ENCODE measurements at regions not wholly inside any gene's neighbourhood (a gene's known extent, or its start where the extent isn't known, plus 50 kb on each side); places are given as distances from the start of the nearest gene placed in this dataset.

DNA sequence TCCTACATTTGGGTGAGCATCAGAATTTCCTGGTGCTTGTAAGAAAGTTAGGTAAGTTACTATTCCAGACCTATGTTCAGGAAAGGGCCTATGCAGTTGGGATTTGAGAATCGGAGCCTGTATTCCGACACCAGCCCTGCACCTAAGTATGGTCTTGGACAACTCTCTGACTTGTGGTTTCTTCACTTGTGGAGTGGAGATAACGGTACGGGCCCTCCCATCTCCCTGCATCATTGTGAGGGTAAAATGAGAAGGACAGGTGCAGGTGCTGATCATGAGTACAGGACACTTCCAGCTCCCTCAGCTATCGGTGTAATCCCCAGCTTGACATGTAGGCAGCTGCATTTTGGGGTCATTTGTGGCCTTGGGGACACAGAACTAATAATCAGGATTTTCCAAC lies 138.3 kb upstream of the NAMPT start:
- TF ChIP-seq, protein P1, sequence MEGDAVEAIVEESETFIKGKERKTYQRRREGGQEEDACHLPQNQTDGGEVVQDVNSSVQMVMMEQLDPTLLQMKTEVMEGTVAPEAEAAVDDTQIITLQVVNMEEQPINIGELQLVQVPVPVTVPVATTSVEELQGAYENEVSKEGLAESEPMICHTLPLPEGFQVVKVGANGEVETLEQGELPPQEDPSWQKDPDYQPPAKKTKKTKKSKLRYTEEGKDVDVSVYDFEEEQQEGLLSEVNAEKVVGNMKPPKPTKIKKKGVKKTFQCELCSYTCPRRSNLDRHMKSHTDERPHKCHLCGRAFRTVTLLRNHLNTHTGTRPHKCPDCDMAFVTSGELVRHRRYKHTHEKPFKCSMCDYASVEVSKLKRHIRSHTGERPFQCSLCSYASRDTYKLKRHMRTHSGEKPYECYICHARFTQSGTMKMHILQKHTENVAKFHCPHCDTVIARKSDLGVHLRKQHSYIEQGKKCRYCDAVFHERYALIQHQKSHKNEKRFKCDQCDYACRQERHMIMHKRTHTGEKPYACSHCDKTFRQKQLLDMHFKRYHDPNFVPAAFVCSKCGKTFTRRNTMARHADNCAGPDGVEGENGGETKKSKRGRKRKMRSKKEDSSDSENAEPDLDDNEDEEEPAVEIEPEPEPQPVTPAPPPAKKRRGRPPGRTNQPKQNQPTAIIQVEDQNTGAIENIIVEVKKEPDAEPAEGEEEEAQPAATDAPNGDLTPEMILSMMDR (IDR thresholded peaks at IDR 0.05), result no peak
- Mint-ChIP-seq H3K4me3 (ENCODE audit: unreplicated experiment) (no peak overlapping the region), H3K9me3 (ENCODE audit: unreplicated experiment) (no peaks in the 10 kb centered on the region), H3K4me1 (ENCODE audit: unreplicated experiment) (peaks cover 18% of the 10 kb centered on the region), H3K27ac (ENCODE audit: unreplicated experiment) (no peak overlapping the region), H3K27me3 (ENCODE audit: unreplicated experiment) (peaks cover 20% of the 10 kb centered on the region), H3K36me3 (ENCODE audit: unreplicated experiment) (no peaks in the 10 kb centered on the region)
- no peak for DNase-seq (ENCODE audit: extremely low spot score, unreplicated experiment)

DNA sequence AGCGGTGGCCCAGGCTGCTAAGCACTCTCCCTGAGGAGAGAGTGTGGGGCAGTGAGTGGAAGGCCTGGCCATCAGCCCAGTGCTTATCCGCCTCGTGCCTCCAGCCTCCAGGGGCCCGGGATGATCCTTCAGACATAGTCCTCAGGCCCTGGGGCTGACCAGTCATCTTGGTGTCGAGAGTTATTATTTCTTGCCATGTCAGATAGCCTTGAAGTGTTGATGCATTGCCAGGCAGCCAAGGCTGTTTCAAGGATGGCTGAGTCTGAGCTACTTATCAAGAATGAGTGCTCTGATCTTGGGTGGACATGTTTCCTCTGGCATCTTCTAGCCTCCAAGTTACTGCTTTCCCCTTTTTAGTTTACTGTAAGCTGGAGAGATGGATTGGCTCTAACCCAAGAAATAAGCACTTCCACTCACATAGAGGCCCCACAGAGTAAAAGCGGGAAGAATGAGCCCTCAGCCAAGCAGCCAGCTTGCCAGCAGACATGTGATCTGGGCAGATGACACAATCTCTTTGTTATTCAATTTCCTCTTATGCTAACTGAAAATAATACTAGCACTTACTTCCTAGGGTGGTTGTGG lies 136.5 kb upstream of the NAMPT start:
- no peak for DNase-seq (ENCODE audit: extremely low spot score, unreplicated experiment)
- peak overlapping the region; percentile 76 for H3K27ac Mint-ChIP-seq (ENCODE audit: unreplicated experiment)
- no peak overlapping the region for H3K4me3 Mint-ChIP-seq (ENCODE audit: unreplicated experiment)

DNA sequence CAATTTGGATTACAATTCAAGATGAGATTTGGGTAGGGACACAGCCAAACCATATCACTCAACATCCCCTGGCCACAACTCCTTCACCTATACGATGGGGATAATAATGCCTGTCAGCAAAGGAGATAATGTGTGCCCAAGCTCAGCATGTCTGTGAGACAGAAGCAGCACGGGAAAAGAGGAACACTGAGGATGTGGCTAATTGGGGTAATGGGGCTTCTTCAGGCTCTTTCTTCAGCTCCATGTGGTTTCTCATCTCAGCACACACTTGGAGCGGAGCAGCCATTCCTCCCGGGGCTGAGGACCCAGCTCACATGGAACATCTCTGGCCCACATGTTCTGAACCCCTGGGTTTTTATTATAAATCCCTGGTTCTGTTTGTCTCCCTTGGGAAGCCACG lies 136.0 kb upstream of the NAMPT start:
- Mint-ChIP-seq H3K9me3 (ENCODE audit: unreplicated experiment) (peaks cover 10% of the 10 kb centered on the region), H3K27ac (ENCODE audit: unreplicated experiment) (peak overlapping the region; percentile 76)

More for the DNA sequence above, 136.5 kb upstream of the NAMPT start:
- H3K27me3 Mint-ChIP-seq (ENCODE audit: unreplicated experiment), result peaks cover 16% of the 10 kb centered on the region
- peaks cover 18% of the 10 kb centered on the region for H3K4me1 Mint-ChIP-seq (ENCODE audit: unreplicated experiment)
- peaks cover 5% of the 10 kb centered on the region for H3K9me3 Mint-ChIP-seq (ENCODE audit: unreplicated experiment)
- TF ChIP-seq, protein P1 (IDR thresholded peaks at IDR 0.05), result no peak
- H3K36me3 Mint-ChIP-seq (ENCODE audit: unreplicated experiment), result no peaks in the 10 kb centered on the region

DNA sequence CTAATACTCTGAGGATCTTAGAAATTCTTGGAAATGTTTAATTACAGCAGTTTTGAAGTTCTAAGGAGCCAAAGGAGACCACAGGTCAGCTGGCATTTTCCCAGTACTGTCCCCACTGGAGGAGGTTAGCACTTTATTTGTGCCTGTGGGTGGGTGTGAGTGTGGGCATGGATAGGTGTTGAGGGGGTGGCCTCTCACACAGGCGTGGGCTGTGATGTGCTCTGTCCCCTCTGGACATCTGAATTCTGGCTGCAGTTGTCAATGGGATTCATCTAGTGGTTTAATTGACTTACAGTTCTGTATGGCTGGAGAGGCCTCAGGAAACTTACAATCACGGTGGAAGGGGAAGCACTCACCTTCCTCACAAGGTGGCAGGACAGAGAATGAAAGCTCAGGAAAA lies 135.4 kb upstream of the NAMPT start:
- Mint-ChIP-seq H3K36me3 (ENCODE audit: unreplicated experiment) (no peaks in the 10 kb centered on the region), H3K4me1 (ENCODE audit: unreplicated experiment) (peaks cover 15% of the 10 kb centered on the region), H3K27ac (ENCODE audit: unreplicated experiment) (no peak overlapping the region), H3K27me3 (ENCODE audit: unreplicated experiment) (peaks cover 17% of the 10 kb centered on the region), H3K9me3 (ENCODE audit: unreplicated experiment) (peaks cover 13% of the 10 kb centered on the region), H3K4me3 (ENCODE audit: unreplicated experiment) (no peak overlapping the region)
- no peak for DNase-seq (ENCODE audit: extremely low spot score, unreplicated experiment)
- TF ChIP-seq, protein P1 (IDR thresholded peaks at IDR 0.05), result no peak

More for the DNA sequence above, 136.0 kb upstream of the NAMPT start:
- Mint-ChIP-seq H3K4me3 (ENCODE audit: unreplicated experiment) (no peak overlapping the region), H3K4me1 (ENCODE audit: unreplicated experiment) (peaks cover 18% of the 10 kb centered on the region), H3K36me3 (ENCODE audit: unreplicated experiment) (no peaks in the 10 kb centered on the region), H3K27me3 (ENCODE audit: unreplicated experiment) (peaks cover 17% of the 10 kb centered on the region)
- no peak for DNase-seq (ENCODE audit: extremely low spot score, unreplicated experiment)
- TF ChIP-seq, protein P1 (IDR thresholded peaks at IDR 0.05), result no peak

DNA sequence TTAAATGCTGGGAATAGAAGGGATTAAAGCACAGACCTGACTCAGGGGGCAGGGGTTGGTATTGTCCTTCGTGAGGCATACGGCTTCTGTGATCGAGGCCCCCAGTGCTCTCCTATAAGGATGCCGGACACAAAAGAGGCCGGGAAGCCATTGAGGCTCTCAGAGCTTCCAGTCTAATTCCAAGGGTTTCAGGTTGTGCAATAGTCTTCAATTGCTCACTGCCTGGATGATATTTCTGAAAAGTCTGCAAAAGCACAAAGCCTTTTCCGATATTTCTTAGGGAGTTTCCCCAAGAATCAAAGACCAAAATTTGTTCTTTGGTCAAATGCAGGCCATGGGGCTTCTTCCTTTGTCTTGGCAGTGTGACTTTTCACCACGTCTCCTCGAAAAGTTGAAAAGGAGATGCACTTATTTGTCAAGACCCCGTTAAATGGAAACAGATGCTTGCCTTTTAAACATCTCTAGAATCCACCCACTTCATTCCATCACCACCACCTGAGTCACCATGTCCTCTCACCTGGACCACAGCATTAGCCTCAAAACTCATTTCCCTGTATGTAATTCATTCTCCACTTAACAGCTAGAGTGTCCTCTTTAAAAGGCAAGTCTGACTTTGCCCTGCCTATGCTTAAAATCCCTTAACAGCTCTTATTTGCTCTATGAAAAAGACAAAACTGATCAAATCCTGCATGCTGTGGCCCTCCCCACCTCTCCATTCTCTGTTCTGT lies 134.8 kb upstream of the NAMPT start:
- Mint-ChIP-seq H3K9me3 (ENCODE audit: unreplicated experiment) (peaks cover 15% of the 10 kb centered on the region), H3K27ac (ENCODE audit: unreplicated experiment) (no peak overlapping the region), H3K36me3 (ENCODE audit: unreplicated experiment) (no peaks in the 10 kb centered on the region), H3K4me3 (ENCODE audit: unreplicated experiment) (no peak overlapping the region), H3K27me3 (ENCODE audit: unreplicated experiment) (peaks cover 17% of the 10 kb centered on the region), H3K4me1 (ENCODE audit: unreplicated experiment) (peaks cover 9% of the 10 kb centered on the region)
- TF ChIP-seq, protein P1 (IDR thresholded peaks at IDR 0.05), result no peak
- DNase-seq (ENCODE audit: extremely low spot score, unreplicated experiment), result no peak
